ENCODE measurements at regions not wholly inside any gene's neighbourhood (a gene's known extent, or its start where the extent isn't known, plus 50 kb on each side); places are given as distances from the start of the nearest gene placed in this dataset.

DNA sequence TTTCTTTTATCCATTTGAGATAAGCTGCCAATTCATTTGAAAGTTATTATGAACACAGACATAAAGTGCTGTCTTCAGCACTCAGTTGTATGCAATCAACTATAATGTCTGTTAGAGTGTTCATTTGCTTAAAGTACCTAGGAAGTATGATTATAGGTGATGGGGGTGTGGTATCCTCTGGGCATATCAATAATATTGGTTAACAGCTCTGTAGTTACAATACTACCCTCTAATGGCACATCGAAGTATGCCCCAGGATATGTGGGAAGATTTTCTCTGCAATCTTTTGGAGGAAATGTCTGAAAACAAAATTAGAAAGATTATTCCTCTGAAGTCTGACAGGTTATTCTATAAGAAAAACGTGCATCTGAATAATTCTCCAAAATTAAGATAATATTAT is 429.7 kb downstream of the ARL4A start:
- TF ChIP-seq POLR2A (IDR thresholded peaks at IDR 0.05): no peak
- TF ChIP-seq CTCF (IDR thresholded peaks at IDR 0.05): peak in 1 of 2 donors; percentile 5

All from suprapubic skin (tissue), 3 donors.